Gastrocnemius medialis (tissue), 4 donors: ENCODE measurements at regions not wholly inside any gene's neighbourhood (a gene's known extent, or its start where the extent isn't known, plus 50 kb on each side); places are given as distances from the start of the nearest gene placed in this dataset.

Experiments used
- CTCF ChIP-seq, 5 experiments: fragments of 450-650 bp in 3 of 5; fragments of 200-600 bp in 2 of 5; sonication (generic) in 2 of 5; IDR thresholded peaks in 4 of 5; conservative IDR thresholded peaks in 1 of 5; 1 replicate in 4 of 5; 2 replicates in 1 of 5; pipeline ENCODE4 v1.5.1; 2016 to 2019; ENCODE audit warnings: antibody characterized with exemption in 5 of 5, mild to moderate bottlenecking in 3 of 5, moderate library complexity in 3 of 5
- POLR2A ChIP-seq, 2 donors: fragments of 450-650 bp; IDR thresholded peaks; one replicate each; pipeline ENCODE4 v1.6.1; 2017; ENCODE audit warnings: antibody characterized with exemption in 2 of 2, mild to moderate bottlenecking in 2 of 2, moderate library complexity in 2 of 2

DNA sequence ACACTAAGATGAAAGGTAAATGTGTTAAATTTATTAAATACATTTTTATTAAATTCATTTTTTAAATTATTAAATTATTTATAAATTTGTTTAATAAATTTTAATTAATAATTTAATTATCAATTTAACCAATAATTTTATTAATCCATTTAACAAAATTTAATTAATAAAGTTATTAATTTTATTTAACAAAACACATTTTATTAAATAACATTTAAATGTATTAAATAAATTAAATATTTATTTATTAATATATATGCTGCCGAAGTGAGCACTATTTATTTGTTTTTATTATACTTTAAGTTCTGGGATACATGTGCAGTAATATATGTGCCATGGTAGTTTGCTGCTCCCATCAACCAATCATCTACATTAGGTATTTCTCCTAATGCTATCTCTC lies 719.5 kb downstream of the TRIML1 start:
- TF ChIP-seq POLR2A (IDR thresholded peaks at IDR 0.05) = no peak
- TF ChIP-seq CTCF (IDR thresholded peaks at IDR 0.05 in 4 of 5, conservative IDR thresholded peaks at IDR 0.05 in 1 of 5) = no peak
